Stimulated activated CD4-positive, alpha-beta T cell treated with anti-CD3 and anti-CD28 coated beads, Interleukin-1b, Interleukin-23, amount 100 ng/mL, for 4 hours (primary cell): ENCODE measurements at regions not wholly inside any gene's neighbourhood (a gene's known extent, or its start where the extent isn't known, plus 50 kb on each side); places are given as distances from the start of the nearest gene placed in this dataset.

Experiments
- DNase-seq, 2 donors: peaks; one replicate each; pipeline ENCODE4 v3.0.0-alpha.2; 2020; ENCODE audit warnings: low read depth in 2 of 2

GRCh38 chr16:74169687-74170376, 126.8 kb upstream of the PSMD7 start:
- no peak for DNase-seq

DNA sequence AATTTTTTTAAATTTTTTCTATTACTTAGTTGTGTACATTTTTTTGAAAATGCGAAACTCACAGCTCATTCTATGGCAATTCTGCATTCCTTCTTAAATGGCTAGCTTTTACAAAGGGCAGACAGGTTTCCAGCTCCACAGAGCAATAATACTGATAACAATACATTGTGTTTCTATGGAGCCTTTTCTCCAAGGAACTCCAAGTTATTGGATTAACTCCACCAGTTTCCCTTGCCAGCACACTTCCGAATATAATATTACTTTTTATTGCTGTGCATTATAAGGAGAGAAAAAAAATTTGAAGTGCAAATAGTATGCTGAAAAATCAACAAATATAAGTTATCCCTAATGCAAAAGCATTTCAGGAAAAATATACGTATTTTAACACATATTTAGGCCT, 127.5 kb upstream of the PSMD7 start:
- DNase-seq: no peak

DNA sequence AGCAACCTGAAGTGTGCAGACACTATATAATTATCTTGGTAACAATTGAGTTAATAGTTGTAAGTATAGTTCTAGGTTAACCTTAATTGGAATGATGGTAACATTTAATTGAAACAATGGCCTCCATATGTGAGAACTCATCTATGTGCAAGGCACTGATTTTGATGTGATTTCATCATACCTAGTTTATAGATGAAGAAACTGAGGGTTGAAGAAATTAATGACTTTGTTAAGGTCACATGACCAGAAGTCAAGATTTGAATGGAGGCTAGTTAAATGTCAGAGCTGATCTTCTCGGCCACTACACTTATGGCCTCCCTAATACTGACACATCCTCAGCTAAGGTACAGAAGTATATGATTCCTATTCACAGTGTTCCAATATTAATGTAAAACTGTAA, 128.2 kb upstream of the PSMD7 start:
- DNase-seq: no peak

- DNase-seq: no peak
Measured at GRCh38 chr16:74166456-74166855, 130.2 kb upstream of the PSMD7 start.

- DNase-seq: no peak
Measured at GRCh38 chr16:74165566-74166080, 131.0 kb upstream of the PSMD7 start.

DNA sequence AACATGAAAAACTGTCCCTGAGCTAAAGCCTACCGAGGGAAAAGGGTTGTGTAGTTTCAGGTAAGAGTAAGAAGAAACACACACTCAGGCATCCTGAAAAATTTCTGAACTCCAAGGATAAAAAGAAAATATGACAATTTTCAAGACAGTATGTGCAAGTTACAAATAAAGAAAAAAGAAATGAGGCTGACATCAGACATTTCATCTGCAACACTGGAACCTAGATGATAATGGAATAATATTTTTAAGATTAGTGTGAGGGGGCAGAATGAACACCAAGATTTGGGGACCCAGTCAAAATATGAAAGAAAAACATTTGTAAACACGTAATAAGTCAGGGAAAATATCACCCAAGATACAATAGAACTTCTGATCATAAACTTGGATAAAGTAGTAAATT, 135.9 kb upstream of the PSMD7 start:
- no peak for DNase-seq

GRCh38 chr16:74153773-74154172, 142.8 kb upstream of the PSMD7 start:
- DNase-seq: no peak

GRCh38 chr16:74146643-74147042, 150.0 kb upstream of the PSMD7 start:
- DNase-seq: no peak

DNA sequence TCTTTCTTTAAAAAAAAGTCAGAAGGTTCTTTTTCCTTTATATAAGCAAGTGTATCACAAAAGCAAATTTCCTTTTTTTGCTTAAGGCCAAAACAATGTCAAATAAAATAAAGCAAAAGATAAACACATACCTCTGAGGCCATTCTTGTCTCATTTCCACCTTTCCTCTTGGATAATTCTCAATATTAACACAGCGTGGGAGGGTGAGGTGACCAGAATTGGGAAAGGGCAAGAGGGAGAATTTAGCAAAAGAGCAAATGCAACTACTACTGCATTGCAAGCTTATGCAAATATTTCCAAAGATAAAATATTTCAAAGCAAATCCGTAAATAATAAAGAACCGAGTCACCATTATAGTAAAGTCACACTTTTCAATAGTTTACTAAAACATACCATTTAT, 153.4 kb upstream of the PSMD7 start:
- DNase-seq: no peak

DNA sequence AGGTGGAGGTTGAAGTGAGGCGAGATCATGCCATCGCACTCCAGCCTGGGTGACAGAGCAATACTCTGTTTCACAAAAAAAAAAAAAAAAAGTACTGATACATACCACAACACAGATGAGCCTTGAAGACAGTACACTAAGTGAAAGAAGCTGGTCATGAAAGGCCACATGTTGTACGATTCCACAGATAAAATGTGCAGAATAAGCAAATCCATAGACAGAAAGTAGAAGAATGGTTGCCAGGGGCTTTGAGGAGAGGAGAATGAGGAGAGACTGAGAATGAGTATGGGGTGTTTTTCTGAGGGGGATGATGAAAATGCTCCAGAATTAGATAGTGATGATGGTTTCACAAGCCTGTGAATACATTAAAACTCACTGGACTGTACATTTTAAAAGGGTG, 155.6 kb upstream of the PSMD7 start:
- DNase-seq: no peak

DNA sequence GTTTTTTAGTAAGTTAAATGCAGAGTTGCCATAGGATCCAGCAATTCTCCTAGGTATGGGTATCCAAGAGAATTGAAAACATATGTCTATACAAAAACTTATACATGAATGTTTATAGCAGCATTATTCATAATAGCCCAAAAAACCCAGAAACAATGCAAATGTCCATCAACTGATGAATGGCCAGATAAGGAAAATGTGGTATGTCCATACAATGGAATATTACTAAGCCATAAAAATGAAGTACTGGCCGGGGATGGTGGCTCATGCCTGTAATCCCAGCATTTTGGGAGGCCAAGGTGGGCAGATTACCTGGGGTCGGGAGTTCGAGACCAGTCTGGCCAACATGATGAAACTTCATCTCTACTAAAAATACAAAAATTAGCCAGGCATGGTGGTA, 156.1 kb upstream of the PSMD7 start:
- DNase-seq: no peak

GRCh38 chr16:74123826-74124225, 172.8 kb upstream of the PSMD7 start:
- no peak for DNase-seq

DNA sequence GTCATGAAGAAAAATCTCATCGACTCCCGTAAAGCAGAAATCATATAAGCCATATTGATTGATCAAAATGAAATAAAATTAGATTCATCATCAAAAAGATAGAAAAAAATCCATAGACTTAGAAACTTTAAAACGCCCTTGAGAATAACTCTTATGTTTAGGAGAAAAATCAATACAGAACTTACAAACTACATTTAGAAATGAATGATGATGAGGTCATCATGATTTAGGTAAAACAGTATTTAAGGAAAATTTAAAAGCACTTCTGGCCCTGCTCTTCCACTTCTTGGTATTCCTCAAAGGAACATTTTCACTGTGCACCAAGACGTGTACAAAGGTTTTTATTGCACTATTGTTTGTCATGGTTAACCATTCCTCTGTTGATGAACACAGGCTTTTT, 173.4 kb upstream of the PSMD7 start:
- no peak for DNase-seq

GRCh38 chr16:74117798-74118197, 178.8 kb upstream of the PSMD7 start:
- no peak for DNase-seq

DNA sequence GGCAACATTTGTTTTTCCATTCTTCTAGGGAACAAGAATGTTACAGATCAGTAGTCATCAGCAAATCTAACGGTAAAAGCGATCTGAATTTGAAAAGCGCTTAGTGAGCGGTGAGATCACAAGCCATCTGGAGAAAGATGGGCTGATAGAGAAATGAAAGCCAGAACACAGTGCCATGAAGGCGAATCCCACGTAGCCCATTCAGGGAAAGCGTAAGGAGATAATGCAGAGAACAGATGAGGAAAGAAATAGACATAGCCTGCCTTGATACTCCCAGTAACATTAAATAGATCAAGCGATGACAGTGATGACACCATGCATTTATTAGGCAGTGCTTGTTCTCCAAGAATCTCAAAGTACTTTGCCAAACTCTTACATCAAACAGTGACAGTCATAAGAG, 183.1 kb upstream of the PSMD7 start:
- no peak for DNase-seq

DNA sequence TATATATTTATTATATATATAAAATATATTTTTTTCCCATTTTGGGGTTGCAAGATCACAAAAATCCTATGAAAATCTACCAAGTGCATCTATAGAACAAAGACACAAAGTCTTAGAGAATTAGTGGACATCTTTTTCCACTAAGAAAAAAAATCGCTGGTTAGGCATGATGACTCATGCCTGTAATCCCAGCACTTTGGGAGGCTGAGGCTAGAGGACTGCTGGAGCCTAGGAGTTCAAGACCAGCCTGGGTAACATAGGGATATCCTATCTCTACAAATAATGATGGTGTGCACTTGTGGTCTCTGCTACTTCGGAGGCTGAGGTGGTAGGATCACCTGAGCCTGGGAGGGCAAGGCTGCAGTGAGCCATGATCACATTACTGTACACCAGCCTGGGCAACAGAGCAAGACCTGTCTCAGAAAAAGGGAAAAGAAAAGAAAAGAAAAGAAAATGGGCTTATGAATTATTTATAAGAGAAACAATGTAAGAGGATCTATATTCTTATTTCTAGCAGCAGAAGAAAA, 185.1 kb upstream of the PSMD7 start:
- no peak for DNase-seq

DNA sequence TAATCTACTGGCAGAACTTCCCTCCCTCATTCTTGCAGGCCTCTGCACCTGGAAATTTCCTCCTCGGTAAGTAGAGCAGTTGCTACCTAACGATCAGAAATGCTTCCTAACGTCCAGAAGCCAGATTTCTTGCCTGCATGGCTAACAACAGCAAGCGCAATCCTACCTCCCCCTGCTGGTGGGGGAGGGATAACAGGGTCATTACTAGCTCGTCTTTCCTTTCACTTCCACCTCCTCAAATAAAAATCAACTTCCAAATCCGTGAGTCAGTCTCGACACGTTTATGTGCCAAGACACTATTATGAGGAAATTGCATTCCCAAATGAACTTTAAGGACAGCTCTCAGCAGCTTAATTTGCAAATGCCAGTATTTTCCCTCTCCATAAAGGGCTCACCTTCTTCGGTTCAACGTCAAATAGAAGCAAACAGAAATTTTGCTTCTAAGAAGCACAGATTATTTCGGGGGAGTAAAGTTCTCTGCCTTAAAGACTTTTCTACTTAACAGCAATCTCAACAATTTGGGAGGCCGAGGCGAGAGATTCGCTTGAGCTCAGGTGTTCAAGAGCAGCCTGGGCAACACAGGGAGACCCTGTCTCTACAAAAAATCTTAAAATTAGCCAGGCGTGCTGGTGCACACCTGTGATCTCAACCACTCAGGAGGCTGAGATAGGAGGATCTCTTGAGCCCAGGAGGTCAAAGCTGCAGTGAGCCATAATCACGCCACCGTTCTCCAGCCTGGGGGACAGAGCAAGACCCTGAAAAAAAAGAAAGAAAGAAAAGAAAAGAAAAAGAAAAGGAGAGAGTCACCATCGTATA, 188.6 kb upstream of the PSMD7 start:
- peak in 1 of 2 donors; percentile 3 for DNase-seq

GRCh38 chr16:74104022-74104421, 192.6 kb upstream of the PSMD7 start:
- no peak for DNase-seq

GRCh38 chr16:74101379-74102137, 195.1 kb upstream of the PSMD7 start:
- no peak for DNase-seq

DNA sequence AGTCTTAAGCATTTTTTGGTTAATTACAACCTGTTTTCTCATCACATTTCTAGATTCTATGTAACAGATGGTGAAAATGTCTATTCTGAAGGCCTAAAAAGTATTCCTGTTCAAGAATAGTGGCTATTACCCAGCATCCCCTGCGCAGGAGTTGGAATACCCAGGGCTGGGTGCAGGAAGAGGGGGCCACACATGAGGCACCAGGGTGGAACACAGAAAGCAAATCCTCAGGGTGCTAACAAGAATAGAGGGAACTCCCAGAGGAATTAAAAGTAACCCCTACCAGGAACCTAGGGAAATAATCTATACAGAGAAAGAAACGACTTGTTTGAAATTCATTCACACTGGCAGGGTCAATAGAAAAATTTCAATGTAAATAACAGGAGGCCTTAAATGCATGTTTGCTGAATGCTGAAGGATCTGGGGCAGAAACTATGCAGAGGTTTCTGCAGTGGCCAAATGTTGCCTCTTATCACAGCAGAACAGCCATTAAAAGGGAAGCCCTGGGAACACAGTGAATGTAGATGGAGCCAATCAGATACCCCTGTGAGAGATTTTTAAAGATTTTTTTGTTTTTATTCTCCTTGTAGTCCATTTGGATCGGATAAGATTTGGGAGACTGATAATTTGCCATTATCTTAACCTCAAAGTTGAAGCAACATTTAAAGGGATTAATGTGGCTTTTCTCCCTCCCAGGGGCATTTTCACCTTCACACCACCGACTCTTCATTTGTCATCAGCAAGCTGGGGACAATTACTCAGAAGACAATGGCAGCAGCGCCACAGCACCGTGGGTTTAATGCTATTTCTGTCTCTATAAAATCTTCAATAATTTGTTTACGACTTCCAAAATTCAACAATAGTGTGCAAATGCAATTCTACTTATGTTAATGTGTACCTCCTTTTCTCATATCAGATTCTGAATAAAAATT, 196.0 kb upstream of the PSMD7 start:
- DNase-seq: no peak

DNA sequence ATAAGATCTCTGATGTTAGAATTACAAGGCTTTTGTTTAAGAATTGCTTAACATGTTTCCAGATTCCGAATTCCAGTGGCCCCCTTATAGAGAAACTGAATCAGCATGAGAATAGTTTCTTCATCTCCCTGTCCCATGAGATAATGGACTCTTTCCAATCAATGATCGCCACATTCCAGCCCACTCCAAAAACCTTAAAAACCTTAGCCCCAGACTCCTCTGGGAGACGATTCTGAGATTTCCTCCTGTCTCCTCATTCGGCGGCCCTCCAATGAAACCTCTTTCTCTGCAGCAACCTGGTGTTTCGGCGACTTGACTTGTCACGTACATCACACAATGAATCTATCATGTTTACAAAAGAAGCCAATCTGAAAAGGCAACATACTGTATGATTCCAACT, 197.1 kb upstream of the PSMD7 start:
- DNase-seq: no peak
